HG03378 (cell line): ENCODE measurements at regions not wholly inside any gene's neighbourhood (a gene's known extent, or its start where the extent isn't known, plus 50 kb on each side); places are given as distances from the start of the nearest gene placed in this dataset.

Experiments
- ATAC-seq: cut with Tn5 transposase; IDR thresholded peaks from one replicate; pipeline ENCODE4 v1.9.1; 2021; ENCODE audit warnings: mild to moderate bottlenecking, moderate library complexity; ENCODE audit not compliant: unreplicated experiment

GRCh38 chr10:29237786-29238185, 51.1 kb upstream of the LYZL1 start:
- ATAC-seq: no peak

DNA sequence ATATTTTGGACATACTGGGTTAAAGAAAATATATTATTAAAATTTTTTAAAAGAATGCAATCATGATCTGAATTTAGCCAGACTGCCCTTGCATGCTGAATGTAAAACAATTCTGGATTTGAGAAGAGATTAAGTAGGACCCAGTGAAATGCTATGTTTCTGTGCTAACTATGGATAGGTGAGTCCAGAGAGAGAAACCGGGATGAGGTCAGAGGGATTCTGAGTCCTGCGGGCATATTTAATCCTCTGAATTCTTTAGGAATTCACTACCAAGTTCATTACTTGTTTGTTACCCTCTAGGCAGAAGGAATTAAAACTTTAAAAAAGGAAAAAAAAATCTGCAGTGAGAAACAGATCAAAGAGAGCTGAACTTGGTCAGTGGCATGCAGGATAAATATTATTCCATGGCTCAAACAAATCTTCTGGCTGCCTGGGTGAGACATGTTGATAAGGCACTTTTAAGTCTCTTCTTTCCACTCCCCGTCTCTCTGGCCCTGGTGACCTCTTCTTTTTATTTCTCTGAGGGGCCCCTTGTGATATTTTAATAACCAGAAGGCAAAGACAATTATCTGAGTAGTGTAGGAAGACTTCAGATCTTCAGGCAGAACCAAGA, 50.2 kb upstream of the LYZL1 start:
- no peak for ATAC-seq
